Subcutaneous abdominal adipose tissue (tissue), 5 donors: ENCODE measurements at regions not wholly inside any gene's neighbourhood (a gene's known extent, or its start where the extent isn't known, plus 50 kb on each side); places are given as distances from the start of the nearest gene placed in this dataset.

ENCODE experiments used
- H3K27ac ChIP-seq: one replicate; pipeline ENCODE4 v1.7.0; 2013; ENCODE audit warnings: low read depth, mild to moderate bottlenecking, inconsistent platforms, low read length, moderate library complexity
- H3K27me3 ChIP-seq, 5 donors: one replicate each; pipeline ENCODE4 v1.7.0; 2013; ENCODE audit warnings: low read length in 5 of 5, inconsistent platforms in 1 of 5; ENCODE audit not compliant: control insufficient read depth in 5 of 5, insufficient read depth in 4 of 5
- H3K36me3 ChIP-seq, 5 donors: one replicate each; pipeline ENCODE4 v1.7.0; 2013; ENCODE audit warnings: low read length in 5 of 5; ENCODE audit not compliant: control insufficient read depth in 5 of 5, insufficient read depth in 5 of 5
- H3K4me1 ChIP-seq, 5 donors: one replicate each; pipeline ENCODE4 v1.7.0; 2013; ENCODE audit warnings: low read length in 5 of 5, mild to moderate bottlenecking in 3 of 5, moderate library complexity in 1 of 5; ENCODE audit not compliant: control insufficient read depth in 5 of 5, insufficient read depth in 5 of 5
- H3K4me3 ChIP-seq, 5 donors: one replicate each; pipeline ENCODE4 v1.7.0; 2013; ENCODE audit warnings: low read length in 5 of 5, low read depth in 1 of 5
- H3K9ac ChIP-seq, 5 donors: one replicate each; pipeline ENCODE4 v1.7.0; 2013; ENCODE audit warnings: low read length in 5 of 5, mild to moderate bottlenecking in 4 of 5, moderate library complexity in 3 of 5
- H3K9me3 ChIP-seq, 5 donors: one replicate each; pipeline ENCODE4 v1.7.0; 2013; ENCODE audit warnings: low read length in 5 of 5; ENCODE audit not compliant: control insufficient read depth in 5 of 5
- donor health status: healthy.
- donor health status: healthy.
- donor health status: healthy.
- donor health status: healthy.
- donor health status: healthy.

DNA sequence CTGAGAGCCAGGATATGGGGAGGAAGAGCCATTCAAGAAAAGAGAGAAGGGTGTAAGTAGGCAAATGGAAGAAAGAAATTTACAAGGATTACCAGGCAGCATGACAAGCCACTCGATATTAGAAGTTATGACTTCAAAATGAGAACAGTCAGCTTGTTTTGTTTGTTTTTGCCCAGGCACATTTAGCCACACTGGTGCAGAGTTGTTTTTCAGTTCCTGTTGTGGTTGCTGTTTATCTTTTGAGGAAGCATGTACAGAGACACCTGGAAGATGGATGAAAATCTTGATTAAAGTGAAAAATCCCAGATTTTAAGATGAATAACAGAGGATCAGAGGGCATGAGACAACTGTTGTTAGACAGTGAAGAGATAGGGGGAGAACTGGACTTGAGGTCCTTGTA is 199.1 kb downstream of the MTRR start:
- Histone ChIP-seq H3K36me3 (no peaks in the 10 kb centered on the region), H3K4me3 (no peak overlapping the region)

DNA sequence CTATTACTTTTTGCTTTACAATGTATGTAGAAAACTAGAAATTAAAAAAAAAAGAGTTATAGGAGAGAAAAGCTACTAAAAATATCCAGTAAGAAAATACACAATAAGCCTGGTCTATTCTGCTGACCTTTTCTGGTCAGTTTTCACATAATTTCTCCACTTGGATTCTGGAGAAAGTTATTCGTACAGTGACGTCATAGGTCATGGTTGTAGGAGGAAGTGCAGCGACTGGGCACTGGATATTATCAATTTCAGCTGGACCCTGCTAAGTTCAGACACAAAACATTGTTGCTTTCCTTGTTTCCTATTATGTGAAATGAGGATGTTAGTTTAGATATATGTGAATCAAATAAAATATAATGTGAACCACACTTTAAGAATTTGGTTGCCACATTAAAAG is 201.2 kb downstream of the MTRR start:
- no peaks in the 10 kb centered on the region for H3K4me1 ChIP-seq

More for the DNA sequence above, 199.1 kb downstream of the MTRR start:
- Histone ChIP-seq H3K9me3 (no peaks in the 10 kb centered on the region), H3K9ac (no peak overlapping the region), H3K4me1 (no peaks in the 10 kb centered on the region), H3K27me3 (no peaks in the 10 kb centered on the region), H3K27ac (no peak overlapping the region)

DNA sequence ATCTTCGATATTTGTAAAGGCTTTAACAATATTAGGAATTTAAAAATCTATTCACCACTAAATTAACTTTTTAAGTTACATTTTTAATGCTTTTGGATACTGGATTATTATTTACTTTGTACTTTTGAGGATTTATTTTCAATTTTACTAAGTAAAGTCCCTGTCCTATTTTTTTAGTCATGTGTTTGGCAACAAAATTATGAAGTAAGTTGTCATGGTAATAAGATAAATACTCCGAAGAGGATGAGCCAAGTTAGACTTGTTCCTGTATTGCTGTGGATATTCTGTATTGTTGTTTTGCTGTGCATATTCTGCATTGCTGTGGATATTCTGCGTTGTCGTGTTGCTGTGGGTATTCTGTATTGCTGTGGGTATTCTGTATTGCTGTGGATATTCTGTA is 210.1 kb downstream of the MTRR start:
- Histone ChIP-seq H3K36me3 (no peaks in the 10 kb centered on the region), H3K9ac (no peak overlapping the region)

More for the DNA sequence above, 201.2 kb downstream of the MTRR start:
- Histone ChIP-seq H3K27ac (no peak overlapping the region), H3K4me3 (no peak overlapping the region), H3K9ac (no peak overlapping the region), H3K36me3 (no peaks in the 10 kb centered on the region), H3K27me3 (no peaks in the 10 kb centered on the region), H3K9me3 (no peaks in the 10 kb centered on the region)

DNA sequence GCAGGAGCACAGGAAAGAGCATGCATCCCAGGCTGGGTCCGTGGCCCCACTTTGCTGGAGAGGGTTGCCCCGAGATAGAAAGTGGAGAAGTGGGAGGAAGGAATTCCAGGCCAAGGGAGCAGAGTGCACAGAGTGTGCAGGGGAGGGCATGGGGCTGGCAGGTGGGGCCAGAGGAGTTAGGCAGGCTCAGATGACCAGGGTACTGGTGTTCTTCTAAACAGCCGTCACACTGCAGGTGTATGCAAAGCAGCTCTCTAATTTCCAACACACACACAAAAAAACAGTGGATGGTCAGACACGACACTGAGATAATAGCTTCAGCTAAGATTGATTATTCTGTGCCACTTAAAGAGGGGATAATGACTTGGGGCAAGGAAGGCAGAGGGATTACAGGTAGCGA is 212.2 kb downstream of the MTRR start:
- Histone ChIP-seq H3K36me3 (no peaks in the 10 kb centered on the region), H3K9ac (no peak overlapping the region), H3K4me1 (no peaks in the 10 kb centered on the region), H3K27me3 (peaks cover 0 to 6% (median 0%) of the 10 kb centered on the region in 5 donors), H3K4me3 (no peak overlapping the region), H3K27ac (no peak overlapping the region), H3K9me3 (peaks cover 0 to 3% (median 0%) of the 10 kb centered on the region in 5 donors)

More for the DNA sequence above, 210.1 kb downstream of the MTRR start:
- H3K27ac ChIP-seq, result no peak overlapping the region
- no peaks in the 10 kb centered on the region for H3K4me1 ChIP-seq
- H3K4me3 ChIP-seq, result no peak overlapping the region
- peaks cover 0 to 3% (median 0%) of the 10 kb centered on the region in 5 donors for H3K9me3 ChIP-seq
- H3K27me3 ChIP-seq, result peaks cover 0 to 6% (median 0%) of the 10 kb centered on the region in 5 donors

DNA sequence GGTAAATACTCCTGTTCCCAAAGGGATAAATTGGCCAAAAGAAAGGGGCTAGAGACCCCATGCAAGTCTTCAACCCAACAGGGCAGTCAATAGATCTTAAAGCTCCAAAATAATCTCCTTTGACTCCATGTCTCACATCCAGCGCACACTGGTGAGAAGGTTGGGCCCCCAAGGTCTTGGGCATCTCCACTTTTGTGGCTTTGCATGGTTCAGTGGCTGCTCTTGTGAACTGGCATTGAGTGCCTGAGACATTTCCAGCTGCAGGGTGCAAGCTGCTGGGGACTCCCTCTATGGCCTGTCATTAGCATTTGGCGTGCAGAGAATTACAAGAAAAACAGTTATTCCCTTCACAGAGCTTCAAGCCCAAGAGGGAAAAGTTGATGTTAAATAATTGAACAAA is 224.7 kb downstream of the MTRR start:
- Histone ChIP-seq H3K27me3 (no peaks in the 10 kb centered on the region), H3K9me3 (no peaks in the 10 kb centered on the region), H3K9ac (no peak overlapping the region), H3K36me3 (no peaks in the 10 kb centered on the region), H3K4me3 (no peak overlapping the region), H3K4me1 (no peaks in the 10 kb centered on the region), H3K27ac (no peak overlapping the region)

DNA sequence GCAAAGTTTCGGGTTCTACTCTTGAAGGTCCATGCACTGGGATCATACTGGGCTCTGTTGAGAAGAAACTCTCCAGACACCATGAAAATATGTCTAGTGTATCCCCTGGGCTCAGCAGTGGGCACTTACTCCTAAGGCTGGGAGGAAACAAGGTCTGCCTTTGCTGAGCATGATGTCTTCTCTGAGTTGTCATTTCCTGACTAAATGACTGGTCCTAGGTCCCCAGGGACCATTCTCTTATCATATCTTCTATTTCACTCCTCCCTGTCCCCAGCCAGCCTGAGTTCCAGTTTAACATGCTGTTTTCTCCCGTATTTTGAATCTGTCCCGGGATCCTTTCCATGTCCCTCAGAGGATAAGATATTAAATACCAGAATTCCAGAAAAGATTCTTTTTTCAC is 225.4 kb downstream of the MTRR start:
- no peak overlapping the region for H3K27ac ChIP-seq
- H3K4me3 ChIP-seq, result no peak overlapping the region
- no peak overlapping the region for H3K9ac ChIP-seq
- no peaks in the 10 kb centered on the region for H3K36me3 ChIP-seq
- no peaks in the 10 kb centered on the region for H3K27me3 ChIP-seq
- no peaks in the 10 kb centered on the region for H3K4me1 ChIP-seq
- H3K9me3 ChIP-seq, result no peaks in the 10 kb centered on the region

DNA sequence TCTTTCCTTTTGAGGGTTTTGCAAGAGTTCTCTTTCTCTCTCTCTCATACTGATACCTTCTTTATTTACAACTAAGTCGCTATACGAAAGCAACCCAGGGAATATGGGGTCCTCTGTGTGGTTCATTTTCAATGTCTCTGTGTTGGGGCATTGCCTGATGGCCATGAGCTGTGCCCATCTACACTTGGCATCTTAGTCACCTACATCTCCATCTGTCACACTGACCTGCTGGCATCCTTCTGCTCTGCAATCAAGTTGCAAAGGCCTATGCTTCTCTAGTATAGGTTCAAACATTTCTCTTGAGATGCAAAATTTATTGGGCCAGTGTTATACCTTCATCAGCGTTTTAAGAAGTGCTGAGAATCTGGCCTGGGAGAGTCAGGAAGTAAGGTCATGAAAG is 228.2 kb downstream of the MTRR start:
- no peak overlapping the region for H3K4me3 ChIP-seq
- no peak overlapping the region for H3K9ac ChIP-seq
- no peaks in the 10 kb centered on the region for H3K36me3 ChIP-seq
- no peak overlapping the region for H3K27ac ChIP-seq
- H3K27me3 ChIP-seq, result no peaks in the 10 kb centered on the region
- no peaks in the 10 kb centered on the region for H3K9me3 ChIP-seq
- no peaks in the 10 kb centered on the region for H3K4me1 ChIP-seq

DNA sequence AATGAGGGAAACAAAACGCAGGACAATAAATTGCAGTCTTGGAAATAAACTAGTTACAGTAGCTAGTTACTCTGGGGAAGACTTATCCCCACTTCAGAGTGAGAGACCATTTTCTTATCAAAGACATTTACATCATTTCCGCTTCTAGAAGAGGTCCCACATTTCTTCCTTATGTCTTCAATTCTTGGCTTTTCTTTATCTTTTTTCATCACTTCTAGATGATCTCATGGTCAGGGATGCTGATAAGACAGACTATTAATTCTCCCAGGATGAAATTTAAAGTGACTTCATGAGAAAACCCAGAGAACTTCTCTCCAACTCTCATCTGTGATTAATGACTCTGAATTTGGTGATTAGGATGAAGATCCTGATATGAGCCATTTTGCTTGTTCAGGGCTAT is 229.1 kb downstream of the MTRR start:
- Histone ChIP-seq H3K4me3 (no peak overlapping the region), H3K27ac (no peak overlapping the region)

DNA sequence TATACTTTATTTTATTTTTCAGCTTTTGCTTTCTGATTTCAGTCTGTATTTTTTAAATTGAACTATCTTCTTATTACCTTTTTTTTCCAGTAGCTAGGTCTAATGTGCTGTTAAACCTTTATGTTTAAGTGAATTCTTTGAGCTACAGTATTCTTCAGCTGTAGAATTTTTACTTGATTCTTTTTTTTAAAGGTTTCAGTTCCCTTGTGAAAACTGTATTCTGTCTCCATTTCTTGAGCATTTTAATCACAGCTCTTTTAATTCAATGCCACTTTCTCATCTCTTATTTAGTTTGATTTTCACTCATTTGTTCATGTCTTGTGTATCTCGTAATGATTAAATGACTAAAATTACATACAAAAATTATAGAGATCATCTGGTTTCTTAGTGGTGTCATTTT is 233.8 kb downstream of the MTRR start:
- H3K27ac ChIP-seq, result no peak overlapping the region
- H3K36me3 ChIP-seq, result no peaks in the 10 kb centered on the region
- no peak overlapping the region for H3K9ac ChIP-seq
- H3K4me1 ChIP-seq, result no peaks in the 10 kb centered on the region
- H3K9me3 ChIP-seq, result no peaks in the 10 kb centered on the region
- no peak overlapping the region for H3K4me3 ChIP-seq
- H3K27me3 ChIP-seq, result no peaks in the 10 kb centered on the region

More for the DNA sequence above, 229.1 kb downstream of the MTRR start:
- no peak overlapping the region for H3K9ac ChIP-seq
- no peaks in the 10 kb centered on the region for H3K36me3 ChIP-seq
- H3K27me3 ChIP-seq, result no peaks in the 10 kb centered on the region
- H3K4me1 ChIP-seq, result no peaks in the 10 kb centered on the region
- H3K9me3 ChIP-seq, result no peaks in the 10 kb centered on the region

DNA sequence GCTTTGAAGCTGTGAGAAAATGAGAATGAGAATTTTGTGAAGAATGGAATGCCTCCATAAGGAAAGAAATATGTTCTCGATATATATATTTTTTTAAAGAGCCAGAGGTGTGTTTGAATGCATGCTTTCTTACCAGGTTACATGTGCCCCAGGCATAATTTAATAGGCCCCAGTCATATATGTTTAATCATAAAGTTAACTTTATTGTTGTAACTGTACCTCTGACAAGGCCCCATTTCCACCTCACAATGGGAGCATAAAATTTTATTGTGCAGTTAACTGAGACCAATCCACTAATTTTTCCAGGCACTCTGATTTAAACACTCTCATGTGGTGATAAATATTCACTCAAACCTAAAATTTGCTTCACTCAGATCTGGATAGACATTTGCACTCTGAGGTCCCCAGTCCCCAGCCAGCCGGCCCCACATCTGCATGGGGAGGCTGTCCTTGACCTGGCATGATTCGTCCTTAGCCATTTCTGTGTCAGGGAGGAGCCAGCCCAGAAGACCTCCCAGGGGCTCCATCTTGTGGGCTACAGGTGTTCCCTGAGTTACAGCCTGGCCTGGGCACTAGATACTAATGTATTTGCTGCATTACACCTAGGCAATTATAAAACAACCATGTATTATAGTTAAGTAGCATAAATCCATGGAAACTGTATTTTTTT is 245.8 kb downstream of the MTRR start:
- Histone ChIP-seq H3K9ac (no peak overlapping the region), H3K4me3 (no peak overlapping the region), H3K27me3 (no peaks in the 10 kb centered on the region), H3K4me1 (no peaks in the 10 kb centered on the region), H3K9me3 (no peaks in the 10 kb centered on the region), H3K36me3 (no peaks in the 10 kb centered on the region), H3K27ac (no peak overlapping the region)
